Type B pancreatic cell (in vitro differentiated cells): ENCODE measurements at regions not wholly inside any gene's neighbourhood (a gene's known extent, or its start where the extent isn't known, plus 50 kb on each side); places are given as distances from the start of the nearest gene placed in this dataset.

Experiments used
- DNase-seq: peaks from one replicate; pipeline ENCODE4 v3.0.0; 2021; ENCODE audit warnings: mixed read lengths; ENCODE audit not compliant: unreplicated experiment; ENCODE audit errors: extremely low spot score
- H3K27ac Mint-ChIP-seq: 2 replicates; pipeline ENCODE4 v1.8.0; 2021; ENCODE audit warnings: mild to moderate bottlenecking, mixed read lengths
- H3K27me3 Mint-ChIP-seq: 2 replicates; pipeline ENCODE4 v1.8.0; 2021; ENCODE audit warnings: mixed read lengths
- H3K36me3 Mint-ChIP-seq: 2 replicates; pipeline ENCODE4 v1.8.0; 2021; ENCODE audit warnings: mixed read lengths
- H3K4me1 Mint-ChIP-seq: one replicate; pipeline ENCODE4 v1.8.0; 2021; ENCODE audit warnings: mixed read lengths; ENCODE audit not compliant: unreplicated experiment
- H3K4me3 Mint-ChIP-seq: 2 replicates; pipeline ENCODE4 v1.8.0; 2021; ENCODE audit warnings: mild to moderate bottlenecking, mixed read lengths
- H3K9me3 Mint-ChIP-seq: 2 replicates; pipeline ENCODE4 v1.8.0; 2021; ENCODE audit warnings: mixed read lengths
- CTCF ChIP-seq: fragments of 200-600 bp; sonication (generic); conservative IDR thresholded peaks from 2 replicates; pipeline ENCODE4 v1.5.0; 2021; ENCODE audit warnings: antibody characterized with exemption, mild to moderate bottlenecking

- H3K4me1 Mint-ChIP-seq = peaks cover 8% of the 10 kb centered on the region
- no peak overlapping the region for H3K27ac Mint-ChIP-seq
- H3K27me3 Mint-ChIP-seq = peaks cover 18% of the 10 kb centered on the region
Observed at GRCh38 chr16:26365161-26365940, 673.6 kb downstream of the HS3ST4 start.

DNA sequence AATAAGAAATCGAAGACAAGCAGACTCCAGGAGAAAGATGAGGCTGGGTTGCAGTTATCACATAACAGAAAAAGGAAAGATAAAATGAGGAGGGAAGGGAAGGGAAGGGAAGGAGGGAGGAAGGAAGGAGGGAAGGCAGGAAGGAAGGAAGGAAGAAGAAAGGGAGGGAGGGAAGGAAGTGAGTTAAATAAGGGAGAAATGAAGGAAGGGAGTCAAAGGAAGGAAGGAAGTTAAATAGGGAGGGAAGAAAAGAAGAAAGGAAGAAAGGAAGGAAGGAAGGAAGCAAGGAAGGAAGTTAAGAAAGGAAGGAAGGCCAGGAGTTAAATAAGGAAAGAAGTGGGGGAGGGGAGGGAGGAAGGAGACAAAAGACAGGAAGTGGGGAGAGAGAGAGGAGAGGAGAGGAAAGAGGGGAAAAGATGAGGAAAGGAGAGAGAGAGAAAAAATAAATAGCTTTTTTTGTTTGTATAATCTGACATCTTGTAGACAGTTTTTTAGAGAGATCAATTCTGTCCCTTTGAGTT is 679.6 kb downstream of the HS3ST4 start:
- no peak for DNase-seq
- Mint-ChIP-seq H3K4me3 (no peak overlapping the region), H3K27me3 (peaks cover 6% of the 10 kb centered on the region), H3K36me3 (no peaks in the 10 kb centered on the region), H3K4me1 (no peaks in the 10 kb centered on the region), H3K9me3 (no peaks in the 10 kb centered on the region), H3K27ac (no peak overlapping the region)
- no peak for TF ChIP-seq CTCF

More at GRCh38 chr16:26365161-26365940, 673.6 kb downstream of the HS3ST4 start:
- Mint-ChIP-seq H3K9me3 (no peaks in the 10 kb centered on the region), H3K4me3 (no peak overlapping the region), H3K36me3 (no peaks in the 10 kb centered on the region)
- no peak for DNase-seq
- TF ChIP-seq CTCF = no peak

GRCh38 chr16:26374279-26374925 is 682.6 kb downstream of the HS3ST4 start:
- no peaks in the 10 kb centered on the region for H3K36me3 Mint-ChIP-seq
- no peak for TF ChIP-seq CTCF
- H3K4me3 Mint-ChIP-seq = no peak overlapping the region
- no peaks in the 10 kb centered on the region for H3K9me3 Mint-ChIP-seq
- no peaks in the 10 kb centered on the region for H3K4me1 Mint-ChIP-seq
- no peak for DNase-seq
- H3K27me3 Mint-ChIP-seq = peaks cover 4% of the 10 kb centered on the region
- H3K27ac Mint-ChIP-seq = no peak overlapping the region

DNA sequence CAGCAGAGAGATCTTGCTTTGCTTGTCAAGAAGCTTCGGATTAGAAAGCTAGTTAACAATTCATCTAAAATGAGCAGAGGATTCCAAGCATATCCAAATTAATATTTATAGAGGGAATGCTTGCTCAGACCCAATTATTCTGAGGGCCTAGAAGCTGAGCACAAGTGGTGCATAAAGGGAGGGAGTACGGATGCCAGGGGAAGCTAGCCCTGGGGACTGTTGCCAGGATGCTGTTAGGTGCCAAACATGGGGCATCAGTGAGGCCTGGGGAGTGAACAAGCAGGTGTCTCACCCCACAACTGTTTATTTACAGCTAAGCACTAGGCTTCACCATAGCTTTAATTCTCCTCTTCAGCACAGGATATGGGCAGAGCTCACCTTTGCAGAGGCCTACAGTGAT is 684.1 kb upstream of the C16orf82 start:
- Mint-ChIP-seq H3K9me3 (no peaks in the 10 kb centered on the region), H3K4me3 (no peak overlapping the region), H3K27ac (no peak overlapping the region), H3K27me3 (peaks cover 6% of the 10 kb centered on the region), H3K36me3 (no peaks in the 10 kb centered on the region), H3K4me1 (no peaks in the 10 kb centered on the region)
- no peak for DNase-seq
- no peak for TF ChIP-seq CTCF

GRCh38 chr16:26386096-26386495 is 680.6 kb upstream of the C16orf82 start:
- Mint-ChIP-seq H3K27me3 (peaks cover 6% of the 10 kb centered on the region), H3K9me3 (no peaks in the 10 kb centered on the region), H3K4me3 (no peak overlapping the region), H3K27ac (no peak overlapping the region), H3K36me3 (no peaks in the 10 kb centered on the region), H3K4me1 (no peaks in the 10 kb centered on the region)
- no peak for DNase-seq
- no peak for TF ChIP-seq CTCF
